ENCODE measurements at regions not wholly inside any gene's neighbourhood (a gene's known extent, or its start where the extent isn't known, plus 50 kb on each side); places are given as distances from the start of the nearest gene placed in this dataset.

DNA sequence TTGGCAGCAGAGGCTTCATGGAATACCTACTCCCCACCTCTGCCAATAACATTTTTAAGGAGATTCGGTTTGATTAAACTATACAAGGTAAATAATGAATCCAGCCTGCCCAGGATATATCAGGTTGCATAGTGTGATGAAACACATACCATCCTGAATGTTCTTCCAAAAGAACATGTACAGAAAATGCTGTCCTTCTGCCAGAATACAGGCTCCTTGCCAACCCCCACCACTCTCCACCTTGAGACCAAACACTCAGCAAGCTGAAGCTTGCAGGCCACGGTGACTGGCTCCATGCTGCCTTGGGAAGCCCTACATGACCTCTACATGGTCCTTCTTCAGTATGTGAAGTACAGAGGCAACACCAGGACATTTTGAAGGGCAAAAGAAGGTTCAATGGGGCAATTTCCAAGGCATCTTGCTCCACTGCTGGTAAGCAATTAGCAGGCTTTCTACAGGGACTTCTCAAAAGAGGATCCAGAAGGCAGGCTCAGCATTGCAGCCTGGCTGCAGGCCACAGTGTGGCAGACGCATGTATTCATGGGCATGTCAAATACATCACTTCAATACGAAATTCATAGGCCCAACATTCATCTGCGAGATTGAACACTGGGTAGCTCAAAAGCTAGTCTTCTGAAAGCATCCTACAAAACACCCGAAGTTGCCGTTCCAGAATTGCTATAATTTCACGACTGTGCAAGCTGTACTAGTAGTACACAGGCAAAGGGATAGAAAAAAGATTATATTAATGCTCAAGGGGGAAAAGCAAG, 62.4 kb upstream of the SERP2 start:
- Histone ChIP-seq H3K9ac (ENCODE audit: insufficient read depth, low read depth, low read length) (no peak overlapping the region), H3K4me1 (ENCODE audit: insufficient read depth, low read length) (0 out of 2 replicates have a peak, but pooled peaks cover 9% of the 10 kb centered on the region), H3K4me2 (ENCODE audit: low read depth, low read length) (no peak overlapping the region), H3K36me3 (replicated peaks in 1 of 2; ENCODE audit: control insufficient read depth in 1 of 2, insufficient read depth in 2 of 2, low read length in 2 of 2) (no peaks in the 10 kb centered on the region), H4K20me1 (ENCODE audit: insufficient read depth, low read length) (no peaks in the 10 kb centered on the region), H3K27ac (ENCODE audit: extremely low read length, insufficient read depth, low read length) (no peak overlapping the region), H3K9me3 (ENCODE audit: low read length) (no peaks in the 10 kb centered on the region), H3K27me3 (ENCODE audit: control insufficient read depth in 1 of 2, insufficient read depth in 2 of 2, low read length in 2 of 2) (peaks cover 0 to 5% of the 10 kb centered on the region in 2 experiments; a peak in 1 of 5 replicates), H3K4me3 (replicated peaks in 1 of 3; ENCODE audit: insufficient read depth in 1 of 3, low read depth in 2 of 3, low read length in 3 of 3) (no peak overlapping the region), H3K79me2 (ENCODE audit: insufficient read depth, low read length) (no peaks in the 10 kb centered on the region), H2AFZ (ENCODE audit: low read length) (no peak overlapping the region)
- intact Hi-C loops (cut with micrococcal nuclease; ENCODE audit: unreplicated experiment), result no loop called here
- CTCF ChIA-PET (ENCODE audit: low intra/inter-chr PET ratio, low total read pairs), result no interaction called here
- FAIRE-seq, result no peak
- in situ Hi-C loops (cut with HindIII; ENCODE audit: extremely low pct_ligation_motif_present, low pct_unique_long_range_greater_than_20kb), result no loop called here
- POLR2A ChIA-PET, result no interaction called here
- no peak for ATAC-seq
- BruUV-seq (replicated peaks), result no TSS peak
- WGBS (ENCODE audit: low lambda C conversion rate), result 26% methylated on average over 7 of the region's 8 CpGs
- no peak for DNase-seq (ENCODE audit: low spot score)
- TF ChIP-seq MLXIP (CRISPR knock-in tag; IDR thresholded peaks at IDR 0.05; ENCODE audit: borderline replicate concordance) (no peak), NCOR1 (IDR thresholded peaks at IDR 0.05; ENCODE audit: borderline replicate concordance, low read length) (no peak), ZBTB34 (CRISPR knock-in tag; IDR thresholded peaks at IDR 0.05) (no peak), ATF3 (CRISPR knock-in tag; IDR thresholded peaks at IDR 0.05) (no peak), MEIS1 (CRISPR knock-in tag; IDR thresholded peaks at IDR 0.05; ENCODE audit: borderline replicate concordance) (no peak), SIN3B (IDR thresholded peaks at IDR 0.05; ENCODE audit: low read length) (no peak), ARHGAP35 (CRISPR knock-in tag; IDR thresholded peaks at IDR 0.05; ENCODE audit: borderline replicate concordance) (no peak), NFKB2 (CRISPR knock-in tag; IDR thresholded peaks at IDR 0.05; ENCODE audit: borderline replicate concordance) (no peak), ZNF766 (CRISPR knock-in tag; IDR thresholded peaks at IDR 0.05; ENCODE audit: borderline replicate concordance) (no peak), DPF2 (CRISPR knock-in tag; IDR thresholded peaks at IDR 0.05; ENCODE audit: borderline replicate concordance, low read depth) (no peak), UBTF (CRISPR knock-in tag; IDR thresholded peaks at IDR 0.05) (no peak)
